D721Med (cell line): ENCODE measurements at regions not wholly inside any gene's neighbourhood (a gene's known extent, or its start where the extent isn't known, plus 50 kb on each side); places are given as distances from the start of the nearest gene placed in this dataset.

Source experiments
- DNase-seq: peaks from one replicate; pipeline ENCODE4 v3.0.0; 2011; ENCODE audit warnings: low spot score; ENCODE audit not compliant: insufficient read length
- FAIRE-seq: peaks from 2 replicates; lab custom pipeline; 2011; peaks lifted over from hg19 to GRCh38; lab: Jason Lieb, UNC
- TF ChIP-seq, protein P1 (sequence below): IDR thresholded peaks from 2 replicates; pipeline ENCODE4 v1.5.1; 2012; ENCODE audit warnings: mild to moderate bottlenecking, control low read depth; ENCODE audit not compliant: insufficient read depth; ENCODE audit errors: missing control alignments

DNA sequence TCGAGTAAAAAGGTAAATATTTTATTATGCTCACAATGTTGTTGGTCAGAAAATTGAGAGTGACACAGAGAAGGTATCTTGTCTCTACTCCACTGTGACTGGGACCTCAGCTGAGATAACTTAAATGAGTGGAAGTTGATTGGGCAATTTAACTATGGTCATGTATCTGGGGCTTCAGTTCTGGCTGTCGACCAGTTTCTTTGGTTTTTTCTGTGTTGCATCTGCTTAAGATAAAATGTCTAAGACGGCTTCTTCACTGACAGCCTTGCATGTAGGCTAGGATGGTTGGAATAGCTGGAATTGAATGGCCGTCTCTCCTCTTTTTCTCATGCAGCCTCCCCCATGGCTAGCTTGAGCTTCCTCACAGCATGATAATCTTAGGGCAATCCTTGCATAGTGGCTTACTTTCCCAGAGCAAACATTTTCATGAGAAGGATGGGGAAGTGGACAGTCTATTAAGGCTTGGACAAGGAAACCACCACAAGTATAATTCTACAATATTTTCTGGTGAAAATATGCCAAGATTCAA is 433.7 kb downstream of the KIF2B start:
- no peak for DNase-seq

DNA sequence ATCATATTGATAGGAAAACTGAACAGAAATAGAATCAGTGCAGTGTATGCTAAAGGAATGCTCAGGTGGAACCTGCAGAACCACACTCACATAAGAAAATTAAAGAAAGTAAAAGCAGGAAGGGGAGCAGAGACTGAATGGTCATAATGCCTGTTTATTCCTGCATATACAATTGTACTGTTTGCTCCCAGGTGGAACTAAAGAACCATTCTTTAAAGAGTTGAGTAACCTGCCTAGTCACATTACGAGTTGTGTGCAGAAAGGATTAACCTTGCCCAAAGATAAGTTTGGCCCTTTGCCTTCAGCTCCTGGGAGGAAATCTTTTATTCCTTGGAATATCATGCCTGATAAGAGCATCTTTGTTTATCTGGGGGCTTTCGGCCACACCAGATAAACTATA is 434.7 kb downstream of the KIF2B start:
- DNase-seq (no peak), FAIRE-seq (no peak)
- TF ChIP-seq, protein P1, sequence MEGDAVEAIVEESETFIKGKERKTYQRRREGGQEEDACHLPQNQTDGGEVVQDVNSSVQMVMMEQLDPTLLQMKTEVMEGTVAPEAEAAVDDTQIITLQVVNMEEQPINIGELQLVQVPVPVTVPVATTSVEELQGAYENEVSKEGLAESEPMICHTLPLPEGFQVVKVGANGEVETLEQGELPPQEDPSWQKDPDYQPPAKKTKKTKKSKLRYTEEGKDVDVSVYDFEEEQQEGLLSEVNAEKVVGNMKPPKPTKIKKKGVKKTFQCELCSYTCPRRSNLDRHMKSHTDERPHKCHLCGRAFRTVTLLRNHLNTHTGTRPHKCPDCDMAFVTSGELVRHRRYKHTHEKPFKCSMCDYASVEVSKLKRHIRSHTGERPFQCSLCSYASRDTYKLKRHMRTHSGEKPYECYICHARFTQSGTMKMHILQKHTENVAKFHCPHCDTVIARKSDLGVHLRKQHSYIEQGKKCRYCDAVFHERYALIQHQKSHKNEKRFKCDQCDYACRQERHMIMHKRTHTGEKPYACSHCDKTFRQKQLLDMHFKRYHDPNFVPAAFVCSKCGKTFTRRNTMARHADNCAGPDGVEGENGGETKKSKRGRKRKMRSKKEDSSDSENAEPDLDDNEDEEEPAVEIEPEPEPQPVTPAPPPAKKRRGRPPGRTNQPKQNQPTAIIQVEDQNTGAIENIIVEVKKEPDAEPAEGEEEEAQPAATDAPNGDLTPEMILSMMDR, result no peak

More for the DNA sequence above, 433.7 kb downstream of the KIF2B start:
- FAIRE-seq, result no peak
- TF ChIP-seq, protein P1, result no peak

DNA sequence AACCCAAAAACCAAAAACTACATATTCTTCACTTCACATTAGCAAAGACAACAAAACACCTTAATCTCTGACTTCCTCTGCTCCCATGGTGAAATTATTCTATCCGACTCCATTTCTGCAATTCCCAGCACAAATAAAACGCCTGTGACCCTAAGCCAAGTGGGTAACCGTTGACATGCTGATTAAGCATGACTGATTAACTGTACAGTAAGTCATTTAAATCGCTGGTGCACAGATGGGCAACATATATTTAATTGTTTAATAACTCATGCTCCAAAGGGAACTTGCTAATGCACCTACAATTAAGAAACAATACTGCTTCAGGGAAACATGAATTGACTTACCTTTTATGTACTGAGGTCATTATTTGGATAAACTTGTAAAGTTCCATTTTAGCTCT is 436.7 kb downstream of the KIF2B start:
- TF ChIP-seq, protein P1, result no peak
- DNase-seq (no peak), FAIRE-seq (peak; percentile 51)

DNA sequence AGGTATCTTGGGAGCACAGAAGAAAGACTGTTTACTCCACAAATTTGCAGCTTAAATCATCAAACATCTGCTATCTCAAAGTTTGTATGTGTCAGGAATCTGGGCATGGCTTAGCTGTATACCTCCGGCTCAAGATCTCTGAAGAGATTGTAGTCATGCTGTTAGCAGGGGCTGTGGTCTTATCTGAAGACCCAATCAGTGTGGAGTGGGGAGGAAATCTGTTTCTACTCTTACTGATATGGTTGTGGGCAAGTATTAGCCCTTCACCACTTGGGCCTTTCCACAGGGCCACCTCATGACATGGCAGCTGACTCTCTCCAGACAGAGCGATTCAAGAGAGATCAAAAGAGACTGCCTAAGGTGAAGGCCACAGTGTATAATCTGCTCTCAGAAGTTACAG is 438.7 kb downstream of the KIF2B start:
- TF ChIP-seq, protein P1, result no peak

DNA sequence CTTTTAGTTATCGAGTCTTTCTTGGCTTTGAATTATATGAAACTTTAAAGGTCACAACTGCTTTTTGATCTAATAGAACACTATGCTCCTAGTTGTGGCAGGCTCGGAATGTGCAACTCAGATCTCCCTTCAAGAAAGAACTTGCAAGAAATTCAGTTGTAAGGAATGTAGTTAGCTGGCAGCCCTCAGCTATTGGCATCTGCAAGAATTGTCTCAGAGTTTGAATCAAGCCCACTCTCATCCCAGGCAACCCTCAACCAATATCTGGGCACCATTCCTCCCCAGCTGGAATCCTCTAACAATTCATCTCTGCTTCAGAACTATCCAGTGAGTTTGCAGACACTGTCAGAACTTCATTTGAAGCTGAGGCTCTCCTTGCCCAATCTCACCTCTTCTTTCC is 447.2 kb downstream of the KIF2B start:
- no peak for FAIRE-seq
- no peak for DNase-seq
- TF ChIP-seq, protein P1, result no peak

More for the DNA sequence above, 438.7 kb downstream of the KIF2B start:
- DNase-seq, result no peak
- no peak for FAIRE-seq

DNA sequence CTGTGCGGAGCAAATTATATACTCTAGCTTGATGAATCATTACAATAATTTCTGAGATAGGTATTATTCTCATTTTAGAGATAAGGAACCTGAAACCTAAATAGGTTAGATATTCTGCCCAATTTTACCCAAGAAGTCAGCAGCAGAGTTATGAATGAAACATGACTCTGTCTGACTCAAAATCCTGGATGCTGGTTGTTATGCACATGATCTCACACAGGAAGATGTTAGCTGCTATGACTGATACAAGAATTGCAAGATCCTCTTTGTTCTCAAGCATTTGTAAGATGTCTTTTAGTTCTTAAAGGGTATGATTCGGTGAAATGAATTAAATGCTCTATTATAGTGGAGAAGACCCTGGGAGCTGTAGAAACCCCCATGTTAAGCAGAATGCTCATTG is 447.8 kb downstream of the KIF2B start:
- DNase-seq (no peak), FAIRE-seq (no peak)
- TF ChIP-seq, protein P1, result no peak

DNA sequence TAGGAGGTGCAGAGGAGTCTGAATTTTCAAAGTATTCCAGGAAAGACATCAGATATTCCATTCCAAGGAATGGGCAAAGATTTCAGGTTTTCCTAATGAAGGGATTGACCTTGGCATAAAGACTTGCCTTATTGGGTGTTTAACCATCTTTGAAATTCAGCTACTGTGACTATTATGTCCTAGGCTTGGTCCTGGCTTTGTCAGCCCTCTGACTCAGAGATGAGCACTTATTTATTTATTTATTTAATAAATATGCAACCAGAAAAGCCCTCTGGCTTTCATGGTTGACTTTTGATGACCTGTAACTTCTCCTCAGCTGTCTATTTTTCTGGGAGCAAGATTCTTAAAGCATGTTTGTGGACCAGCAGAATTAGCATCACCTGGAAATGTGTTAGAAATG is 455.1 kb downstream of the KIF2B start:
- TF ChIP-seq, protein P1, result no peak
- FAIRE-seq, result no peak
- no peak for DNase-seq
